ENCODE measurements at regions not wholly inside any gene's neighbourhood (a gene's known extent, or its start where the extent isn't known, plus 50 kb on each side); places are given as distances from the start of the nearest gene placed in this dataset.
"Not testable (repeated sequence)": the region's sequence is repeated elsewhere in the genome, so short reads cannot be mapped to it uniquely, and the experiment has no call there.

DNA sequence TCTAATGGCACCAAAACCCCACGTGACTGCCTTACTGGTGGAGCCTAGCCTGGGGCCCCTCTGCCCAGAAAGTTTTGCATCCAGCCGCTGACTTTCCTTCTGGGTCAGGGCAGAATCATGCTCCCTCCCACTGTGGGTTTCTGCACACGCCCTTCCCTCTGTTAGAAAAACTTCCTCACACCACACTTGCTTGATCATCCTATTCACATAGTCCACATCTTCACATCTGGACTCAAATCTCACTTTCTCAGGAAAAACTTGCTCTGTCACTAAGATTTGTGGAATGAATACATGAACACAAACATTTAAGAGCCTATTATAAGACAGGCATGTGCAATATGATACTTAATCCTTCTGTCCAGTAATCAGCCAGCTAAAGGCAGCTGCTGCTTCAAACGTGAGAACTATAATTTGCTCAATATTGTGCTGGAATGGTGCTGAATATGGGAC is 274.7 kb downstream of the RND3 start:
- DNase-seq (ENCODE audit: low spot score): peak; percentile 36

DNA sequence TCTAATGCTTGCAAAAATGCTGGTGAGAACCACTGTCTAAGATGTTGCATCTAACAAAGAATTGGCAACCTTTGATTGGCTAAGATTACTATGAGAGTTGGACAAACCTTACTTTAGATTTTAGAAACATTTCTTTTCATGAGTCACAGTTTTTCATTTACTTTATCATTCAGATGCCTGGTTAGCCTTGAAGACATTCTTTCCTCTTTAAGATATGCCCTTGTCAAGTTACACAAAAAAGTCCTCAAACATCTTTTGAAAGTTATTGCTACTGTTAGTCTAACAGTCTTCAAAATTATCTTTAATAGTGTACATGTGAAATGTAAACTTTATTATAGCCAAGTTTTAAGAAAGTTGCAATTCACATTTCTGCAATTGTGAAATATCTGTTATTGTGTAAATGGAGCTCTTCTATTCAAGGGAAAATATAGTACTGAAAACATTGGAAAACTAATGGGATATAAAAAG is 276.3 kb downstream of the RND3 start:
- peak; percentile 54 for DNase-seq (ENCODE audit: low spot score)

DNA sequence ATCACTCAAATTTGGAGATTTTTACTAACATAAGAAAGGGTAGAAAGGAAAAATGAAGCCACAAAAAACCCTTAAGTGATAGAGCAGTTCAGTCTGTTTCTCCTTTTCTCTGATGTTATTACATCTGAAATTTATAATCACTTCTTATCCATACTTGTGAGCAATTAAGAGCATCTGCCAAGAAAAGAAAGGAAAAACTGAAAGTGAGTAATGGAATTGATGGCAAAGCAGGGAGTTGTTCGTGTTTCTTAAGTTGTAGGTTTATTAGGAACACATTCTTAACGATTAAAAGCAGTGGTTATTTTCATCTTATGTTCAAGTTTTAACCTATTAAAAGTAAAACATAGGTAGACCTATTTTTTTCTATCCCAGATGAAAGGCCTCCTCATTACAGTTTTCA is 277.7 kb downstream of the RND3 start:
- DNase-seq (ENCODE audit: low spot score): no peak

DNA sequence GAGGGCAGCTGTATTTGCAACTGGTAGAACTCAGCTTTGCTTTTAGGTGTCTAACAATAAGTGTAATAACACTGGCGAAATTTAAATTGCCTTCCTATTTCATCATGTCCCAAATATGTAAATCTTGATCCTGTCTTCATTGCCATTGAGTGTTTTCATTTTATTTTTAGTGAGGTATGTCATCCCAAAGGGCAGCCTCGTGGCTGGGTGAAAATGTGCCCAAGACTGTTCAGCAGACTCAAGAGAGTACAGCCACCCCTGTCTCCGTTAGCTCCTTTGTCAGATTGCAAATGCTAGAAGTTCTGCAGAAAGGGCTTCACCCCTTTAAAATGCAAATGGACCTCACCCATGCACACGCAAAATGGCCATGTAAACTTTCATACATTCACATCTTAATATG is 278.8 kb downstream of the RND3 start:
- no peak for DNase-seq (ENCODE audit: low spot score)

DNA sequence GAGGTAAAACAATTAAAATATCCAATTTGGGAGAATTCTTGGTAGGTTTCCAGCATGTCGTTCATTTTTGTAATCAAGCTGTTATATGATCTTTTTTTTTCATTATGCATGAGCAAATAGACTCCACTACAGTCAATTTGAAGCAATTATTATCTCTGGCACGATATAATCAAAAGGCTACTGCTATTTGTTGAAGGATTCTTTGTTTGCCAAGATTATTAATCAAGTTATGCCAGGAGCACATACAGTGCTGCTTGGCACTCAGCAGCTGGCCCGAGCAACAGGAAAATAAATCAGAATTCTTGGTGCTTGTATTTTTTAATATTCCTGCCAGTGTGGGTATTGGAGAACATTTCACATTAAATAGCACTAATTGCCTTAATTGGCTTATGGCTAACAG is 279.5 kb downstream of the RND3 start:
- DNase-seq (ENCODE audit: low spot score): no peak

DNA sequence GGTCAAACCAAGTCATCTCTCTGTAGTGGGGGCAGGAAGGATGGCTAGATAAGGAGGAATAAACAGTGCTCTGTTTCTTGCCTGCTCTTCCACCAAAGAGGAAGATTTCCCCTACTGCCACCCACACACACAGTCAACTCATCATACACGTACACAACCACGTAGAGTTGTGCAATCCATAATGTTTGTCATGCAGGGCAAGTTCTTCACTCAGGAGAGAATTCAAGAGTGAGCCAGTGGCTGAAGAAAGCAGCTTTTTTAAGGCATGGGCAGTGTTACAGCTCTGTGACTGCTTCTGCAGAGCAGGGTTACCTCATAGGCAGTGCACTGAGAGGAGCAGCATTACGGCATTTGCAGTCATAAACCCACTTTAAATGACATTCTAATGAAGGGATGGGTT is 283.0 kb downstream of the RND3 start:
- DNase-seq (ENCODE audit: low spot score): peak; percentile 39

DNA sequence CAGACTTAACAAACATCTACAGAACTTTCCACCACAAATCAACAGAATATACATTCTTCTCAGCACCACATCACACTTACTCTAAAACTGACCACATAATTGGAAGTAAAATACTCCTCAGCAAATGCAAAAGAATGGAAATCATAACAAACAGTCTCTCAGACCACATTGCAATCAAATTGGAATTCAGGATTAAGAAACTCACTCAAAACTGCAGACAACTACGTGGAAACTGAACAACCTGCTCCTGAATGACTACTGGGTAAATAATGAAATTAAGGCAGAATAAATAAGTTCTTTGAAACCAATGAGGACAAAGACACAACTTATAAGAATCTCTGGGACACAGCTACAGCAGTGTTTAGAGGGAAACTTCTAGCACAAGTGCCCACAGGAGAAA is 292.7 kb downstream of the RND3 start:
- DNase-seq (ENCODE audit: low spot score): not testable (repeated sequence)

DNA sequence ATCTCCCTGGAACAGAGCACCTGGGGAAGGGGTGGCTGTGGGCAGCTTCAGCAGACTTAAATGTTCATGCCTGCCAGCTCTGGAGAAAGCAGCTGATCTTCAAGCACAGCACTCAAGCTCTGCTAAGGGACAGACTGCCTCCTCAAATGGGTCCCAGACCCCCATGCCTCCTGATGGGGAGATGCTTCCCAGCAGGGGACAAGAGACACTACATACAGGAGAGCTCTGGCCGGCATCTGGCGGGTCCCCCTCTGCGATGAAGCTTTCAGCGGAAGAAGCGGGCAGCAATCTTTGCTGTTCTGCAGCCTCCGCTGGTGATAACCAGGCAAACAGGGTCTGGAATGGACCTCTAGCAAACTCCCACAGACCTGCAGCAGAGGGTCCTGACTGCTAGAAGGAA is 294.8 kb downstream of the RND3 start:
- DNase-seq (ENCODE audit: low spot score): no peak

DNA sequence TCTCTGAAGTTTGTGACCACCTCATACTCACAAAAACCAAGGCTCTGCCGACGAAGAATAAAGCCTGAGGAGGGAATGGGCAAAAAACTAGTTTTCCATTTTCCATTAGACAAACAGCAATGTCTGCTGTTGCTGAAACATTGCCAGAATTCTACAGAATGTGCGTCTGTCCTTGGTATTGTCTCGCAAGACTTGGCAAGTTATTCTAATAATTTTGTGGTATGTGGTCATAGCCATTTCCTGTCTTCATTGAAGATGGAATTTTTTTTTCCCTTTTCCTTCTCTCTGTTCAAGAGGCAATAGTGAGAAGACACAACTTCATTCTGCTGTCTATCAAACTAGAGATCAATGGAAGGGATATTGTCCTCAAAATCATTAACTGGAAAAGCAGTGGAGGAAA is 296.1 kb downstream of the RND3 start:
- peak; percentile 65 for DNase-seq (ENCODE audit: low spot score)

DNA sequence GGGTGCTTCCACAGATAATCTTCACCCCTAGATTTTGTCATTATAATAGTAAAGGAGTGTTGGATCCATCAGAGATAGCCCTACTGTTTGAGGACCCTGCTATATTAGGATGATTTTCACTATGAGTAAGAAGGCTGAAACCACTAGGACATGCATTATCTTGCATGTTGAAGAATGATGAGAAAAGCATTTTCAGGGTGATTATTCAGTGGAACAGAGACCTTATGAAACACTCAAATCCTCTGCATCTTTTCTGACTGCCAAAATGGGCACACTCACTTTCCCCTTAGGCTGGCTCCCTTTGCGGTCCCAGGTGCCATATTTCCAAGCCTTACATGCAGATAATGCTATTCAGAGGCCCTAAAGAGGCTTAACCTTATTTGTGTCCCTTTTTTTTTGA is 296.9 kb downstream of the RND3 start:
- no peak for DNase-seq (ENCODE audit: low spot score)

DNA sequence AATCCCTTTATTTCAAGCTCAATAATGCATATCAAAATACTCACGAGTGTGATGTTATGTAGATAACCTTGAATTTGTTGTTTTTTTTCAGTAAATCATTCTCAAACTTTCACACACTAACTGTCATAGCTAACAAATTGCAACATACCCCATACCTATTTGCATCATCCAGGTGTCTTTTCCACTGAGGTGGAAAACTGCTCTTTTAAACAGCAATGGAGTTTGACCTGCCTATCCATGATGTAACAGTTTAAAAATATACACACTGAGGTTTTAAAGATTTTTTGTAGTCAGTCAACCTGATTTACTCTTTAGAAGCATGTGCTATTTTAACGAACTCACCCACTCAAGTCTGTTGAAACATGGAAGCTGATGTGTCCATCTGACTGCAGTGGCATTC is 298.7 kb downstream of the RND3 start:
- DNase-seq (ENCODE audit: low spot score): no peak

DNA sequence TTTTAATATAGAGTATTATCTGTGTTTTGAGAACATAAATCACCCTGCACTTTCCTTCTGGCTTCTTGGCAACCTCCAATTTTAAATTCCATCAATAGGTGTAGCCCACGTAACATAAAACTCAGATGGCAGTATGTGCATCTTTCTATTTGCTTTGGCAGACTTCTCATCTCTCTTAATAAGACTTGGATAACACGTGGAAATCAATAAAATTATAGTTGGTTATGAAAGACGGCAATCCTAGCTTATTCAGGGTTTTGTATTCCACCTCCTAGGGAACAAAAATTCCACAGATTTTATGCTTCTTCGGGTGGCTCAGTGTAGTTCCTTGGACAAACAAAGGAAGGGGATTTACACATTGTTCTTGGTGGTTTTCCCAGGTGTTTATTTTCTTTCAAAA is 299.3 kb downstream of the RND3 start:
- no peak for DNase-seq (ENCODE audit: low spot score)

DNA sequence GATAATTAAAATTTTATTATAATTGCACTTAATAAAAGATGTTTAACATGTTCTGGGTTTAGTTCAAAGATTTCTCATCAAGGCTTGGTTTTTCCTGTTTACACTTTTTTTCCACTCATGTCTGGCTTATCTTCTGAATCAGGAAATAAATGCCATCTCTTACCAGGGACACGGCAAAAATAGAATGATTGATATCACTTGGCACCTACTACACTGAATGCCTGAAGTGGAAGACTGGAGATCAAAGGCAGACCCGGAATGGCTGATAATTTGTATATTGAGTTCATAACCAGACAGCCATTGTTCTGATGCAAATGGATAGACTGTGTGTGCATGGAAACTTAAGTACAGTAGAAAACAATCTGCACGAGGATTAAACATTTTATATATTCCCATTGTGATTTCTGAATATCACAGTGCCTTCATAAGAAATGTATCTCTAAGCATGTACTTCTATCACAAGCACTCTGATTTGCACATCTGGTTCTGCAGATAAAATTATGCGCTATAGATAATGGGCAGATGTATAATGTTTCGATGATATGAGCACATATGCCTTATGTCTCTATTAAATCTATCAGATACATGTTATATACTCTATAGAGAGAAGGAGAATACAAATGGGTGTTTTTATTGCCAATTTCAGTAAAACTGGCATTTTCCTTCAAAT is 304.8 kb downstream of the RND3 start:
- no peak for DNase-seq (ENCODE audit: low spot score)

DNA sequence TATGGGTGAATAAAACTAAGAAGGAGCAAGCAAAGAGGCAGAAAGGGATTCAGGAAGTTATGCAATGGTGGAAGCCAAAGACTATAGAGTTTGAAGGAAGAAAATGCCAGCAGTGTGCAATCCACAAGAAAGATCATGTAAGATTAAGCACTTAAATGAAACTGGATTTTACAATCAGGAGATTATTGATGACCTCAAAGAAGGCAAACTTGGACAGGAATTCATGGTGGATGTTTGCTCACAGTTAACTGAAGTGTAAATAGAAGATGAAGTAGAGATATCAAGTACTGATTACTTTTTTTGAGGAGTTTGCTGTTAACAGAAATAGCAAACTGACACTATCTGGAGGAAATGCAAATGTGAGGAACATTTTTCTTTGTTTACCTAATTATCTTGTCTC is 308.9 kb downstream of the RND3 start:
- DNase-seq (ENCODE audit: low spot score): no peak

DNA sequence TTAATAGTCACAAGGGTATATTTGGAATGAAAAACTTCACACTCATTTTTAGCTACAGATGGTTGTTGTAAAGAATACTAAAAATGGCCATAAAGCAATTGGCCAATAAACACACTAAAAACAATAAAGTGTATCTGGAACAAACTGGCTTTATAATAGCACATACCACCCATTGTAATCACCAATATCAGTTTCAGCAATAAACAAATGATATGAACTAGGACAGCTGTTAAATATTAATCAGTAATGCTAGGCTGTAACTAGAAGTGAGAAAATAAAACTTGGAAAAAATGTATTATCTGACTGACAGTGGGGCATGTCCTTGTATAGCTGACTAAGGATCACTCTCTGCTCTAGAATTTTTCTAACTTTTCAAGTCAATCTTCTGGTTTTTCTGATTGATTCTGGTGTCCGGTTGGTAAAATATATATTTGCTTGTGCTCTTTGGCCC is 312.5 kb downstream of the RND3 start:
- no peak for DNase-seq (ENCODE audit: low spot score)

DNA sequence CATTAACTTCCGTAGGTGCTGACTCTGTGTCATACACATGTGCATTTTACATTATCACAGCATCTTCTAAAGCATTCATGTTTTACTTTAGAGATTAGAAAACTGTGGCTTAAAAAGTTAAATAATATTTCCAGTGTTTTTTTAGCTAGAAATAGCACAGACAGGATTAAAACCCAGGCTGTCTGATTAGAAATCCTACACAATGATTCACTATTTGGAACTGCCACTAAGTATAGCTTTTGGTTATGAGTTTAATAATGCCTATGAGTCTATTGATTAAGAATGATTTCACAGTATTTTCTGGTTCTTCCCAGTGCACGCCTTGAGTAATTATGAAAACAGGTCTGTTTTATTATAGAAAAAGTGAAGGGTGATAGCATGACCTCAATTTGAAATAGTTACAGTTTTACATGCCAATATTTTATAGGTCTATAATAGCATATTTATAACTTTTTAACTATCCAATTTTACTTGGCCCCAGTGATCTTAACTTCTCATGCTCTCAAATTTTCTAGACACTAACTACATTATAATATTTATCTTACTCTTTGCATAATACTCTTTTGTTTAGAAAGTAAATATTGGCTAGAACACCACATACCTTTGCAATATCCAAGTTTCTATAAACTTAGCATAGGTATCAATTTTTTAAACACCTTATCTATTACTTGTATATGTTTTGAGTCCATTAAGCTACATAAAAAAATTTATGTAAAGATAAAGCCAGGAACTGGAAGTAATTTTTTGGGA is 313.2 kb downstream of the RND3 start:
- DNase-seq (ENCODE audit: low spot score): no peak

DNA sequence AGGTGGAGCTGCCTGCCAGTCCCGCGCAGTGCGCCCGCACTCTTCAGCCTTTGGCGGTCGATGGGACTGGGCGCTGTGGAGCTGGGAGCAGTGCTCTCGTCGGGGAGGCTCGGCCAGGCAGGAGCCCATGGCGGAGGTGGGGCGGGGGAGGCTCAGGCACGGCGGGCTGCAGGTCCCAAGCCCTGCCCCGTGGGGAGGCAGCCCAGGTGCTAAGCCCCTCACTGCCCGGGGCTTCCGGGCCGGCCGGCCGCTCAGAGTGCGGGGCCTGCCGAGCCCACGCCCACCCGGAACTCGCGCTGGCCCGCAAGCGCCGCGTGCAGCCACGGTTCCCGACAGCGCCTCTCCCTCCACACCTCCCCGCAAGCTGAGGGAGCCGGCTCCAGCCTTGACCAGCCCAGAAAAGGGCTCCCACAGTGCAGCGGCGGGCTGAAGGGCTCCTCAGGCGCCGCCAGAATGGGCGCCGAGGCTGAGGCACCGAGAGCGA is 316.4 kb downstream of the RND3 start:
- DNase-seq (ENCODE audit: low spot score): no peak

DNA sequence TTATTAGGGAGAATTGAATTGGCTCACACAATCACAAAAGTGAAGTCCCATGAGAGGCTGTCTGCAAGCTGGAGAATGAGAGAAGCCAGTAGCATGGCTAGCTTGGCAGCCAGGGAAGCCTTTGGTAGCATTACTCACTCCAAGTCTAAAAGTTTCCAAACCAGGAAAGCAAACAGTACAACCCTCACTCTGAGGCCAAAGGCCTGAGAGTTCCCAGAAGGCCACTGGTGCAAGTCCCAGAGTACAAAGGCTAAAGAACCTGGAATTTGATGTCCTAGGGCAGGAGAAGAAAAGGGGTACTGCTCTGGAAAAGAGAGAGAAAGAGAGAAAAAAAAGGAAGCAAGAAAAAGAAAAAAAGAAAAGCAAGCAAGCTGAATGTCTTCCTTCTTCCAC is 318.2 kb downstream of the RND3 start:
- peak; percentile 56 for DNase-seq (ENCODE audit: low spot score)

DNA sequence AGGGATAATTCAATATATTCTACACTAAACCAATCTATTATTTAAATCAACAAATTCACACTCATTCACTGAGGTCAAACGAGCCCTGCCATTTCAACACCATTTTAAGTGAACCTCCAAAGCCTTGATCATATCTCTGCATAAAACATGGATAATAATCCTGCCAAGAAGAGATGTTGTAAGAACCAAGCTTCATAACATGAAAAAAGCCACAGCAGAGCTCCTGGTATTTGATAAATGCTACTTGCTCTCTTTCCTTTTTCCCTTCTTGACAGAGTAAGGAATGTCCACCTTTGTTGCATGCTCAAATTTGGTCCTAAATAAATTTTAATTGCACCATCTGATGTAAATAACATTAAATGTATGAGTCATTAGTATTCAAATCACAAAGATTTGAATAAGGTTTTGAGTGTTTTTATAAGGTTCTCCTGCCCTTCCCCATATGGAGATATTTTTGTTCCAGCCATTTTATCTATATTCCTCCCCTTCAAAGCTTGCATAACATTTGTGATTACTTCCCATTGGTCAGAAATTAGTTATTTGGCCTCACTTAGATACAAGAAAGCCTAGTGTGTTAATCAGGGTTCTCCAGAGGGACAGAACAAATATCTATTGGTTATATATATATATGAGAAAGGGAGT is 318.8 kb downstream of the RND3 start:
- peak; percentile 20 for DNase-seq (ENCODE audit: low spot score)

DNA sequence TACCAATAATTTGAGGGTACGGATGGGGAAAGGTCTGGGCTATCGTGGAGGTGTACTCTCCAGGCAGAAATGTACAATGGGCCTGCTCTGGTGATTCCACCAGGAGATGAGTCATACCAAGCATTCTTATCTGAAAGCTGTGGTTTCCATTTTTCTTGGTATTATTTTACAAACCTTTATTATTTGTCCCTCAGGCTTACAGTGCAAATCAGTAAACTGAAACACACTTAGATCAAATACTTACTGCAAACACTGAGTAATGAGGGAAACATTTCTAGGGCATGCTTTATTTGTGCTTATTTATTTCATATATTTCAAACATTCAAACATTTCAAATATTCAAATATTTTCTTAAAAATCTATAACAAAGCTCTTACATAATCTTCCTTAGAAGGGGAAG is 319.8 kb downstream of the RND3 start:
- DNase-seq (ENCODE audit: low spot score): peak; percentile 59

DNA sequence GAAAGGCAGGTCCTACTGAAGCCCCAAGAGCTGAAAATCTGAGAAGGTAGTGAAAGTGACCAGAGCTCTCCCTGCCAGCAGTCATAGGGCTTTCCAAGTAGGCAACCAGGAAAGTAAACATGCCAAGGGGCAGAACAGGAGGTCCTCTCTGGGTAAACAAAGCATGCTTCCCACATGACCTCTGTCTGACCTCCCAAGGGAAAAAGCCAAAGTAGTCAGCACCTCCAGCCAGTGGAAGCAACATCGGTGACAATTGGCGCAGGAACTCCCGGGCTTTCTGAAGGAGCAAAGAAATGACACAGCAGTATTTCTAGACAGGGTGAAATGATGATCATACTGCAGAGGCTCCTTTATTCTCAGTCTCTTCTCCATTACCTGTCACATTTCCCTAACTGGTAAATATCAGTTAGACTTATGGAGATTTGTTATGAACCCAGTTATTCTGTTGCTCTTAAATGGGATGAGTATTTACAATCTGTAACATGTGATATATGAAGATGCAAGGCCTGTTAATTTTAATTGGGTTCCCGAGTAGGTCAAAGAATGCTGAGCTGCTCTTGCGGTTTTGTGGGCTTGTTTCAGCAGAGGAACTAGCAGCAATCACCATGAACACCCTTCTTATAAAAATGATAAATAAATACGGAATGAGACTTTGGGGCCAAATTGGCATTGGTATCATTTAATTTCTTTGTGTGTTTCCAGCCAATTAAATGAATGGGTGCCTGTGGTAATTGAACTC is 321.0 kb downstream of the RND3 start:
- no peak for DNase-seq (ENCODE audit: low spot score)

DNA sequence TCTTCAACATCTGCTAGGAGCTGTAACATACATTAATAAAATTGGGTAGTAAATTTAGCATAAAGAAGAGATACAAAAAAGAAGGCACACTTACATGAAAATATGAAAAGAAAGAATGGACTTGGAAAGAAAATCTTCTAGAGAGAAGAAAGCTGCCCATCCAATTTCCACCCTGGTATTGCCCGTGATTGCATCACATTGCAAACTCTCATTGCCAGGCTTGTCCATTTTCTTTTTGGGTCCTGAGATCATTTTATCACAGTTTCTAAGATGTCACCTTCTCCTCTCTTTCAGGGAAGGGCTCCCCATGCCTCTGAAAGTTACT is 321.5 kb downstream of the RND3 start:
- DNase-seq (ENCODE audit: low spot score): no peak
